ENCODE measurements at regions not wholly inside any gene's neighbourhood (a gene's known extent, or its start where the extent isn't known, plus 50 kb on each side); places are given as distances from the start of the nearest gene placed in this dataset.

GRCh38 chr4:182179751-182180150, 63.5 kb upstream of the TENM3 start:
- BruUV-seq (replicated peaks), result no TSS peak

GRCh38 chr4:182185491-182185890, 57.7 kb upstream of the TENM3 start:
- intact Hi-C loops (cut with micrococcal nuclease; ENCODE audit: unreplicated experiment), result no loop called here
- POLR2A ChIA-PET, result no interaction called here
- no TSS peak for BruUV-seq (replicated peaks)
- H3K9me3 ChIP-seq, result no peaks in the 10 kb centered on the region
- Mint-ChIP-seq H3K27ac (ENCODE audit: unreplicated experiment) (no peak overlapping the region), H3K36me3 (ENCODE audit: insufficient read depth, unreplicated experiment) (peaks cover 11% of the 10 kb centered on the region), H3K4me1 (ENCODE audit: low read depth, unreplicated experiment) (no peaks in the 10 kb centered on the region), H3K4me3 (ENCODE audit: unreplicated experiment) (no peak overlapping the region), H3K27me3 (ENCODE audit: insufficient read depth, unreplicated experiment) (no peaks in the 10 kb centered on the region), H3K9me3 (ENCODE audit: unreplicated experiment) (no peaks in the 10 kb centered on the region)
- CTCF ChIA-PET, result no interaction called here
- peaks cover 20% of the 10 kb centered on the region for H3K4me1 ChIP-seq
- H3K4me3 ChIP-seq (ENCODE audit: low read depth, low read length), result no peak overlapping the region
- no peak for TF ChIP-seq CTCF (IDR thresholded peaks at IDR 0.05; ENCODE audit: insufficient read depth in 1 of 2, low read depth in 1 of 2, low read length in 1 of 2, severe bottlenecking in 1 of 2, unreplicated experiment in 1 of 2)
- no peaks in the 10 kb centered on the region for H3K27me3 ChIP-seq (replicated peaks; ENCODE audit: control insufficient read depth, insufficient read depth, low read length)
- DNase-seq, result no peak
- H3K36me3 ChIP-seq (ENCODE audit: control insufficient read depth, insufficient read depth, low read length), result no peaks in the 10 kb centered on the region; the same call in 1 of the 2 replicates

More at GRCh38 chr4:182179751-182180150, 63.5 kb upstream of the TENM3 start:
- H3K4me3 Mint-ChIP-seq (ENCODE audit: unreplicated experiment), result no peak overlapping the region
- ChIA-PET POLR2A (no interaction called here), CTCF (no interaction called here)
- DNase-seq, result no peak
- Histone ChIP-seq H3K27me3 (replicated peaks; ENCODE audit: control insufficient read depth, insufficient read depth, low read length) (no peaks in the 10 kb centered on the region), H3K36me3 (ENCODE audit: control insufficient read depth, insufficient read depth, low read length) (no peaks in the 10 kb centered on the region), H3K4me1 (peaks cover 53% of the 10 kb centered on the region), H3K9me3 (no peaks in the 10 kb centered on the region), H3K4me3 (ENCODE audit: low read depth, low read length) (no peak overlapping the region)
- no peak overlapping the region for H3K27ac Mint-ChIP-seq (ENCODE audit: unreplicated experiment)
- peaks cover 5% of the 10 kb centered on the region for H3K36me3 Mint-ChIP-seq (ENCODE audit: insufficient read depth, unreplicated experiment)
- no peaks in the 10 kb centered on the region for H3K9me3 Mint-ChIP-seq (ENCODE audit: unreplicated experiment)
- TF ChIP-seq CTCF (IDR thresholded peaks at IDR 0.05; ENCODE audit: insufficient read depth in 1 of 2, low read depth in 1 of 2, low read length in 1 of 2, severe bottlenecking in 1 of 2, unreplicated experiment in 1 of 2), result no peak
- no peaks in the 10 kb centered on the region for H3K27me3 Mint-ChIP-seq (ENCODE audit: insufficient read depth, unreplicated experiment)
- intact Hi-C loops (cut with micrococcal nuclease; ENCODE audit: unreplicated experiment), result loop anchor here (2.0 kb wide), 1 partner anchor 35 kb away; no protein-coding TSS in a partner anchor
- H3K4me1 Mint-ChIP-seq (ENCODE audit: low read depth, unreplicated experiment), result no peaks in the 10 kb centered on the region

GRCh38 chr4:182187674-182188073, 55.5 kb upstream of the TENM3 start:
- no peak overlapping the region for H3K4me3 ChIP-seq (ENCODE audit: low read depth, low read length)
- H3K9me3 ChIP-seq, result no peaks in the 10 kb centered on the region
- peaks cover 6% of the 10 kb centered on the region for H3K4me1 Mint-ChIP-seq (ENCODE audit: low read depth, unreplicated experiment)
- H3K36me3 Mint-ChIP-seq (ENCODE audit: insufficient read depth, unreplicated experiment), result peaks cover 6% of the 10 kb centered on the region
- no peak overlapping the region for H3K27ac Mint-ChIP-seq (ENCODE audit: unreplicated experiment)
- no peaks in the 10 kb centered on the region for H3K9me3 Mint-ChIP-seq (ENCODE audit: unreplicated experiment)
- no peaks in the 10 kb centered on the region; the same call in 1 of the 2 replicates for H3K36me3 ChIP-seq (ENCODE audit: control insufficient read depth, insufficient read depth, low read length)
- ChIA-PET CTCF (no interaction called here), POLR2A (no interaction called here)
- BruUV-seq (replicated peaks), result no TSS peak
- H3K27me3 Mint-ChIP-seq (ENCODE audit: insufficient read depth, unreplicated experiment), result no peaks in the 10 kb centered on the region
- DNase-seq, result no peak
- intact Hi-C loops (cut with micrococcal nuclease; ENCODE audit: unreplicated experiment), result no loop called here
- H3K27me3 ChIP-seq (replicated peaks; ENCODE audit: control insufficient read depth, insufficient read depth, low read length), result no peaks in the 10 kb centered on the region
- TF ChIP-seq CTCF (IDR thresholded peaks at IDR 0.05; ENCODE audit: insufficient read depth in 1 of 2, low read depth in 1 of 2, low read length in 1 of 2, severe bottlenecking in 1 of 2, unreplicated experiment in 1 of 2), result no peak
- peaks cover 6% of the 10 kb centered on the region for H3K4me1 ChIP-seq
- no peak overlapping the region for H3K4me3 Mint-ChIP-seq (ENCODE audit: unreplicated experiment)

Measured in Caco-2 (cell line).